ENCODE measurements at regions not wholly inside any gene's neighbourhood (a gene's known extent, or its start where the extent isn't known, plus 50 kb on each side); places are given as distances from the start of the nearest gene placed in this dataset.
"Not testable (repeated sequence)": the region's sequence is repeated elsewhere in the genome, so short reads cannot be mapped to it uniquely, and the experiment has no call there.

GRCh38 chrX:125605145-125605544 is 285.5 kb downstream of the TEX13C start:
- no peak for DNase-seq (ENCODE audit: low read depth)
- no peak for TF ChIP-seq CTCF (conservative IDR thresholded peaks at IDR 0.05; ENCODE audit: control insufficient read depth, insufficient read depth, low read depth, low read length)

GRCh38 chrX:125614591-125615343 is 295.1 kb downstream of the TEX13C start:
- not testable (repeated sequence) for H3K4me3 ChIP-seq (ENCODE audit: control insufficient read depth, low read depth, low read length); DNase-seq (ENCODE audit: low read depth)

More at GRCh38 chrX:125605145-125605544, 285.5 kb downstream of the TEX13C start:
- no peak overlapping the region for H3K4me3 ChIP-seq (ENCODE audit: control insufficient read depth, low read depth, low read length)

- DNase-seq (ENCODE audit: low read depth): no peak
- H3K4me3 ChIP-seq (ENCODE audit: control insufficient read depth, low read depth, low read length): no peak overlapping the region
- no peak for TF ChIP-seq CTCF (conservative IDR thresholded peaks at IDR 0.05; ENCODE audit: control insufficient read depth, insufficient read depth, low read depth, low read length)
Observed at GRCh38 chrX:125620715-125621587, 301.3 kb downstream of the TEX13C start.

- no peak for TF ChIP-seq CTCF (conservative IDR thresholded peaks at IDR 0.05; ENCODE audit: control insufficient read depth, insufficient read depth, low read depth, low read length)
- no peak for DNase-seq (ENCODE audit: low read depth)
- H3K4me3 ChIP-seq (ENCODE audit: control insufficient read depth, low read depth, low read length): no peak overlapping the region
Observed at GRCh38 chrX:125621588-125621927, 301.9 kb downstream of the TEX13C start.

GRCh38 chrX:125622899-125623298 is 303.2 kb downstream of the TEX13C start:
- H3K4me3 ChIP-seq (ENCODE audit: control insufficient read depth, low read depth, low read length): no peak overlapping the region
- no peak for DNase-seq (ENCODE audit: low read depth)
- no peak for TF ChIP-seq CTCF (conservative IDR thresholded peaks at IDR 0.05; ENCODE audit: control insufficient read depth, insufficient read depth, low read depth, low read length)

- DNase-seq (ENCODE audit: low read depth): no peak
- no peak overlapping the region for H3K4me3 ChIP-seq (ENCODE audit: control insufficient read depth, low read depth, low read length)
- no peak for TF ChIP-seq CTCF (conservative IDR thresholded peaks at IDR 0.05; ENCODE audit: control insufficient read depth, insufficient read depth, low read depth, low read length)
Observed at GRCh38 chrX:125627676-125628075, 308.0 kb downstream of the TEX13C start.

GRCh38 chrX:125628435-125628834 is 308.8 kb downstream of the TEX13C start:
- TF ChIP-seq CTCF (conservative IDR thresholded peaks at IDR 0.05; ENCODE audit: control insufficient read depth, insufficient read depth, low read depth, low read length): no peak
- no peak for DNase-seq (ENCODE audit: low read depth)
- H3K4me3 ChIP-seq (ENCODE audit: control insufficient read depth, low read depth, low read length): no peak overlapping the region
